ENCODE measurements at regions not wholly inside any gene's neighbourhood (a gene's known extent, or its start where the extent isn't known, plus 50 kb on each side); places are given as distances from the start of the nearest gene placed in this dataset.

DNA sequence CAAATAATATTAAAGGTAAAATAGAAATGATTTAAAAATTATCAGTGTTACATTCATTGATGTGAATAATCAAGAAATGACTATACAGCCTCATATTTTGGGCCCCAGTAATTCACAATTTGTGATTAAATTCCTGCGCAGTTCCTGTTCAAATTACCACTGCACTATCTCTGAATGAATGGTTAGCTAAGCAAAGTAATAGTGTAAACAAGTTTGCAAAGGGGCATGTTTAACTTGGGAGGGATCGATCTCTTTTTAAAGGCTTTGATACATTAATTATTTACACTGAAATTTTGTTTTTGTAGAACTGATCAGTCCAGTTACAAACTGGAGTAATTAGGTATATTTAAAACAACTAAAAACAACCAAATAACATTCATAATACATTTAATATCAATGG lies 784.4 kb downstream of the RPA4 start:
- CTCF ChIA-PET (ENCODE audit: low intra/inter-chr PET ratio) = no interaction called here

More for the DNA sequence above, 784.4 kb downstream of the RPA4 start:
- BruUV-seq (replicated peaks) = no TSS peak
- H3K9ac ChIP-seq (ENCODE audit: insufficient read depth in 1 of 2, low read depth in 2 of 2, low read length in 2 of 2) = no peak overlapping the region
- intact Hi-C loops (cut with micrococcal nuclease) = no loop called here
- no peak overlapping the region for H3K4me2 ChIP-seq (ENCODE audit: insufficient read depth, low read length)
- no peaks in the 10 kb centered on the region for H3K9me3 ChIP-seq (replicated peaks; ENCODE audit: control insufficient read depth, insufficient read depth, low read depth, low read length)
- H3K27me3 ChIP-seq (ENCODE audit: control insufficient read depth in 2 of 2, insufficient read depth in 2 of 2, low read length in 2 of 2) = no peaks in the 10 kb centered on the region
- ATAC-seq (no peak), DNase-seq (ENCODE audit: extremely low read depth in 1 of 4, low spot score in 3 of 4) (no peak), FAIRE-seq (no peak)
- no peaks in the 10 kb centered on the region for H4K20me1 ChIP-seq (replicated peaks; ENCODE audit: control insufficient read depth, insufficient read depth, low read length)
- WGBS (ENCODE audit: insufficient coverage, low coverage, missing lambda C conversion rate) = 0% methylated on average over 2 of the region's 2 CpGs
- no peaks in the 10 kb centered on the region for H3K36me3 ChIP-seq (ENCODE audit: control insufficient read depth, insufficient read depth, low read length)
- no peaks in the 10 kb centered on the region for H3K4me1 ChIP-seq (replicated peaks in 1 of 2; ENCODE audit: control insufficient read depth in 2 of 2, insufficient read depth in 2 of 2, low read length in 2 of 2)
- H3K27ac ChIP-seq (ENCODE audit: extremely low read depth, low read depth, low read length) = no peak overlapping the region
- H2AFZ ChIP-seq (ENCODE audit: low read depth, low read length) = no peak overlapping the region
- POLR2A ChIA-PET = no interaction called here
- in situ Hi-C loops (cut with MboI) = no loop called here
- no peak for TF ChIP-seq ZBTB17 (CRISPR knock-in tag; IDR thresholded peaks at IDR 0.05)
- TF ChIP-seq, protein P1, sequence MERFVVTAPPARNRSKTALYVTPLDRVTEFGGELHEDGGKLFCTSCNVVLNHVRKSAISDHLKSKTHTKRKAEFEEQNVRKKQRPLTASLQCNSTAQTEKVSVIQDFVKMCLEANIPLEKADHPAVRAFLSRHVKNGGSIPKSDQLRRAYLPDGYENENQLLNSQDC (CRISPR knock-in tag; IDR thresholded peaks at IDR 0.05) = no peak
- no peak for TF ChIP-seq FOXK1 (CRISPR knock-in tag; IDR thresholded peaks at IDR 0.05; ENCODE audit: borderline replicate concordance)
- no peak for TF ChIP-seq SIRT6 (IDR thresholded peaks at IDR 0.05; ENCODE audit: low read depth, low read length)
- no peak for TF ChIP-seq KLF6 (CRISPR knock-in tag; IDR thresholded peaks at IDR 0.05; ENCODE audit: borderline replicate concordance)
- TF ChIP-seq NFRKB (IDR thresholded peaks at IDR 0.05; ENCODE audit: low read depth) = no peak
- no peak for TF ChIP-seq RBM15 (IDR thresholded peaks at IDR 0.05; ENCODE audit: insufficient read depth, low read length)
- TF ChIP-seq GABPA (tag; conservative IDR thresholded peaks at IDR 0.05; ENCODE audit: low read depth) = no peak
- no peak for TF ChIP-seq U2AF1 (optimal IDR thresholded peaks at IDR 0.05; ENCODE audit: low read depth, low read length)
- no peak for TF ChIP-seq SMARCC2 (IDR thresholded peaks at IDR 0.05; ENCODE audit: low read depth)
- no peak for TF ChIP-seq CREBBP (IDR thresholded peaks at IDR 0.05; ENCODE audit: low read depth, low read length)
- TF ChIP-seq, protein P2, sequence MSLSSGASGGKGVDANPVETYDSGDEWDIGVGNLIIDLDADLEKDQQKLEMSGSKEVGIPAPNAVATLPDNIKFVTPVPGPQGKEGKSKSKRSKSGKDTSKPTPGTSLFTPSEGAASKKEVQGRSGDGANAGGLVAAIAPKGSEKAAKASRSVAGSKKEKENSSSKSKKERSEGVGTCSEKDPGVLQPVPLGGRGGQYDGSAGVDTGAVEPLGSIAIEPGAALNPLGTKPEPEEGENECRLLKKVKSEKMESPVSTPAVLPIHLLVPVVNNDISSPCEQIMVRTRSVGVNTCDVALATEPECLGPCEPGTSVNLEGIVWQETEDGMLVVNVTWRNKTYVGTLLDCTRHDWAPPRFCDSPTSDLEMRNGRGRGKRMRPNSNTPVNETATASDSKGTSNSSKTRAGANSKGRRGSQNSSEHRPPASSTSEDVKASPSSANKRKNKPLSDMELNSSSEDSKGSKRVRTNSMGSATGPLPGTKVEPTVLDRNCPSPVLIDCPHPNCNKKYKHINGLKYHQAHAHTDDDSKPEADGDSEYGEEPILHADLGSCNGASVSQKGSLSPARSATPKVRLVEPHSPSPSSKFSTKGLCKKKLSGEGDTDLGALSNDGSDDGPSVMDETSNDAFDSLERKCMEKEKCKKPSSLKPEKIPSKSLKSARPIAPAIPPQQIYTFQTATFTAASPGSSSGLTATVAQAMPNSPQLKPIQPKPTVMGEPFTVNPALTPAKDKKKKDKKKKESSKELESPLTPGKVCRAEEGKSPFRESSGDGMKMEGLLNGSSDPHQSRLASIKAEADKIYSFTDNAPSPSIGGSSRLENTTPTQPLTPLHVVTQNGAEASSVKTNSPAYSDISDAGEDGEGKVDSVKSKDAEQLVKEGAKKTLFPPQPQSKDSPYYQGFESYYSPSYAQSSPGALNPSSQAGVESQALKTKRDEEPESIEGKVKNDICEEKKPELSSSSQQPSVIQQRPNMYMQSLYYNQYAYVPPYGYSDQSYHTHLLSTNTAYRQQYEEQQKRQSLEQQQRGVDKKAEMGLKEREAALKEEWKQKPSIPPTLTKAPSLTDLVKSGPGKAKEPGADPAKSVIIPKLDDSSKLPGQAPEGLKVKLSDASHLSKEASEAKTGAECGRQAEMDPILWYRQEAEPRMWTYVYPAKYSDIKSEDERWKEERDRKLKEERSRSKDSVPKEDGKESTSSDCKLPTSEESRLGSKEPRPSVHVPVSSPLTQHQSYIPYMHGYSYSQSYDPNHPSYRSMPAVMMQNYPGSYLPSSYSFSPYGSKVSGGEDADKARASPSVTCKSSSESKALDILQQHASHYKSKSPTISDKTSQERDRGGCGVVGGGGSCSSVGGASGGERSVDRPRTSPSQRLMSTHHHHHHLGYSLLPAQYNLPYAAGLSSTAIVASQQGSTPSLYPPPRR (CRISPR knock-in tag; IDR thresholded peaks at IDR 0.05; ENCODE audit: borderline replicate concordance) = no peak
- TF ChIP-seq EWSR1 (IDR thresholded peaks at IDR 0.05; ENCODE audit: borderline replicate concordance, low read depth, partially characterized antibody) = no peak
- no peak for TF ChIP-seq ZEB2 (IDR thresholded peaks at IDR 0.05)
- no peak overlapping the region for H3K4me3 ChIP-seq
- no peaks in the 10 kb centered on the region for H3K79me2 ChIP-seq (ENCODE audit: control insufficient read depth, insufficient read depth, low read length)
- no peaks in the 10 kb centered on the region for H3K9me1 ChIP-seq (ENCODE audit: control insufficient read depth, insufficient read depth, low read length)
